Adrenal gland (tissue), 5 donors: ENCODE measurements at regions not wholly inside any gene's neighbourhood (a gene's known extent, or its start where the extent isn't known, plus 50 kb on each side); places are given as distances from the start of the nearest gene placed in this dataset.

ENCODE experiments used
- CTCF ChIP-seq, 6 experiments: fragments of 450-650 bp in 4 of 6; fragments of 200-600 bp in 2 of 6; sonication (generic) in 1 of 6; IDR thresholded peaks; 1 replicate in 5 of 6; 2 replicates in 1 of 6; pipeline versions ENCODE4 v1.5.1 to v1.8.0; 2016 to 2021; ENCODE audit warnings: antibody characterized with exemption in 6 of 6, mild to moderate bottlenecking in 2 of 6, moderate library complexity in 1 of 6
- POLR2A ChIP-seq, 2 donors: fragments of 450-650 bp; IDR thresholded peaks; one replicate each; pipeline ENCODE4 v1.6.1; 2017; ENCODE audit warnings: antibody characterized with exemption in 2 of 2, mild to moderate bottlenecking in 2 of 2, moderate library complexity in 1 of 2
- donor health status: DM: no; HTN: no; CAD: no.

GRCh38 chr2:217365656-217366055 lies 505.8 kb upstream of the TNP1 start:
- no peak for TF ChIP-seq CTCF (IDR thresholded peaks at IDR 0.05)
- no peak for TF ChIP-seq POLR2A (IDR thresholded peaks at IDR 0.05)
